ENCODE measurements at regions not wholly inside any gene's neighbourhood (a gene's known extent, or its start where the extent isn't known, plus 50 kb on each side); places are given as distances from the start of the nearest gene placed in this dataset.

DNA sequence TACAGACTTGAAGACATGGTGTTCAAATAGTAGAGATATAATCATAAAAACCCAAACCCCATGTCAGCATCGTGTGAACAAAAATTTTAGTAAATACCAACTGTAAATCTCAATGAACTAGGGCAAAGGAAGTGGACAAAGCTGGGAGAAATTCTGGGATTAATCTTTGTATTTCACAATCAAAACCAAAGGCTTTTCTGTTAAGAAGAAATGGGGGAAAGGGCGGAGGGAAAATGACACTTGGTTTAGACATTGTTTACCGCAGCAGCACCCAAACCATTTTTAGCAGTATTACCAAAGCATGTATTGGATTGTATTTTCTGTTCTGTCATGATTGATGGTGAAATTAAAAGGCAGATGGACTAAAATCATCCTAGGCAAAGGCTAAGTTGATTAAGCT lies 134.2 kb upstream of the PRSS3 start:
- TF ChIP-seq, protein P1, sequence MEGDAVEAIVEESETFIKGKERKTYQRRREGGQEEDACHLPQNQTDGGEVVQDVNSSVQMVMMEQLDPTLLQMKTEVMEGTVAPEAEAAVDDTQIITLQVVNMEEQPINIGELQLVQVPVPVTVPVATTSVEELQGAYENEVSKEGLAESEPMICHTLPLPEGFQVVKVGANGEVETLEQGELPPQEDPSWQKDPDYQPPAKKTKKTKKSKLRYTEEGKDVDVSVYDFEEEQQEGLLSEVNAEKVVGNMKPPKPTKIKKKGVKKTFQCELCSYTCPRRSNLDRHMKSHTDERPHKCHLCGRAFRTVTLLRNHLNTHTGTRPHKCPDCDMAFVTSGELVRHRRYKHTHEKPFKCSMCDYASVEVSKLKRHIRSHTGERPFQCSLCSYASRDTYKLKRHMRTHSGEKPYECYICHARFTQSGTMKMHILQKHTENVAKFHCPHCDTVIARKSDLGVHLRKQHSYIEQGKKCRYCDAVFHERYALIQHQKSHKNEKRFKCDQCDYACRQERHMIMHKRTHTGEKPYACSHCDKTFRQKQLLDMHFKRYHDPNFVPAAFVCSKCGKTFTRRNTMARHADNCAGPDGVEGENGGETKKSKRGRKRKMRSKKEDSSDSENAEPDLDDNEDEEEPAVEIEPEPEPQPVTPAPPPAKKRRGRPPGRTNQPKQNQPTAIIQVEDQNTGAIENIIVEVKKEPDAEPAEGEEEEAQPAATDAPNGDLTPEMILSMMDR (IDR thresholded peaks at IDR 0.05), result no peak
- TF ChIP-seq POLR2A (IDR thresholded peaks at IDR 0.05), result no peak

Measured in body of pancreas (tissue), 4 donors.